ENCODE measurements at regions not wholly inside any gene's neighbourhood (a gene's known extent, or its start where the extent isn't known, plus 50 kb on each side); places are given as distances from the start of the nearest gene placed in this dataset.
"Not testable (repeated sequence)": the region's sequence is repeated elsewhere in the genome, so short reads cannot be mapped to it uniquely, and the experiment has no call there.

DNA sequence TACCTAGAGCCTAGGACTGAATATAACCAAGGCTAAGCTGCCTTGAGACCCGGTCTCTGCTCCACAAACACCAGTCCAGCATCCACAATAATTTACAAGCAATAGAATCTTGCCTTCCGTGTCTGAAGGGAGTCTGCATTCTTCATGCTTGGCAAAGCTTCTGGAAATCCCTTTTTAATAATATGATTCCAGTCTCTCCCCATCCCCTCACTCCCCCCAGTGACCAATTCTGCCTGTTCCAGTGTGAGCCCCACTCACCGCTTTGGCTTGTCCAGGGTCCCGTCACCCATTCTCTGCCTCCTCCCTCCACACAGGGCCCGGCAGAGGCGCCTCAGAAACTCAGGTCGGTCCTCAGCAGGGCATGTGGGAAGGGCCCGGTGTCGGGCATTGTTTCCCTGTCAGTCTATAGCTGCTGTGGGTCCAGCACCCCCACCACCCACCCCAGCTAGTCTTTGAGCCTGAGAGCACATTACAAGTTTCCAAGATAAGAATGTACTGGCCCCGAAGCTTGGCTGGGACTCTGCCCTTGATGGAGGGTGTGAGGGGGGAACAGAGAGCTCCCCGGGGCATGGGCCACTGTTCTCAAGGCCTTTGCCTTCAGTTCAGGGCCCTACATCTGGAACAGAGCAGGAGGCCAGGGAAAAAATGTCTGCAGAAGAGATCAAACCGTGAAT is 129.7 kb upstream of the MYCN start:
- no peak for DNase-seq

DNA sequence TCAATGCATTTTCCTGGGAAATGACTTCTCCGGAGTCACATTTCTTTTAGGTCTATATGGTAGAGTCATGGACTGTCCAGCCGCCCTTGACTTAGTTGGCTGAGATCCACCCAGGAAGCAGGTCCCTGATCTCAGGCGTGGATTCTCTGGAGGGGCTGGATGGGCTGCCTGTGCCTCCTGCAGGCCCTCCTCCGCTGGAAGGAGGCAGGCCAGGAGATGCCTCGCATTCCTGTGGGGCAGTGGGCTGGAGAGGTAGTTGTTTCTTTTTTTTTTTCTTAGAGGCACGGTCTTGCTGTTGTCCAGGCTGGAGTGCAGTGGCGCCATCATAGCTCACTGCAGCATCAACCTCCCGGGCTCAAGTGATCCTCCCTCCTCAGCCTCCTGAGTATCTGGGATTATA is 129.0 kb upstream of the MYCN start:
- no peak for DNase-seq

GRCh38 chr2:15812187-15812780 is 128.1 kb upstream of the MYCN start:
- DNase-seq = no peak

- DNase-seq = no peak
These were observed 126.7 kb upstream of the MYCN start for GRCh38 chr2:15813481-15814266.

DNA sequence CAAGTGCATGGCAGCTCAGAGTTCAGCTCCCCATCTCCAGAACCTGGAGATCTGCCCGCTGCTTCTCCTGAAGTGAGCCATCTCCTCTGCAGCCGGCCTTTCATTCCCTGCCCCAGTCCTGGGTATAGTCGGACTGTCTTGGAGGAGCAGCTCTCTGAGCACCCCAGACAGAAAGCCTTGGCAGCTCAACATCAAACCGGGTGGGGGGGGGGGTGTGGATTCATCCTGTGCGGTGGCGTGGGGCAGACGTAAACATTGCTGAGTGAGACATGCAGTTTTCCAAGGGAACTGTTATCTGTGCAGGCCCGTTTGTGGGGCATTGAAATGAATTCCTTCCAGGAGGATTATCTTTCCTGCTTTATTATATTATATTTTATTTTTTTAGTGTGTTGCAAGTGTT is 125.9 kb upstream of the MYCN start:
- DNase-seq = no peak

DNA sequence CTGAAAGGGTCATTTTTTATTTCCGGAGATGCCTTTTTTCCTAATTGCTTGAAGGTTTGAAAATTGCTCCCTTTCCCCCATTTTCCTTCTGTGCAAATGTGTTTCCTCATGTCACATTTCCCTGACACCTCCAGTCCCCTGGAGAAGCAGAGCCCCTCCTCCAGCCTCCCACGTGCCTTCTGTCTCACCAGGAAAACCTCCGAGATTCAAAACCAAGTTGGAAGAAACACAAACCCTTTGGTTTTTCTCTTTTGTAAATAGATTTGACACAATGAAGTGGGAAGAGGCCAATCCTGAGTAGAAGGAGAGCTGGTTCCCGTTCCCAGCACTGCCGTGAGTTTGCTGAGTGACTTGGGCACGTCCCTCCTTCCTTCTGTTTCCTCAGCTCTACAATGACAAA is 125.4 kb upstream of the MYCN start:
- DNase-seq = no peak

- DNase-seq = no peak
These were observed 124.1 kb upstream of the MYCN start for GRCh38 chr2:15816226-15816625.

GRCh38 chr2:15816674-15817406 is 123.5 kb upstream of the MYCN start:
- DNase-seq = no peak

GRCh38 chr2:15817748-15818147 is 122.6 kb upstream of the MYCN start:
- no peak for DNase-seq

DNA sequence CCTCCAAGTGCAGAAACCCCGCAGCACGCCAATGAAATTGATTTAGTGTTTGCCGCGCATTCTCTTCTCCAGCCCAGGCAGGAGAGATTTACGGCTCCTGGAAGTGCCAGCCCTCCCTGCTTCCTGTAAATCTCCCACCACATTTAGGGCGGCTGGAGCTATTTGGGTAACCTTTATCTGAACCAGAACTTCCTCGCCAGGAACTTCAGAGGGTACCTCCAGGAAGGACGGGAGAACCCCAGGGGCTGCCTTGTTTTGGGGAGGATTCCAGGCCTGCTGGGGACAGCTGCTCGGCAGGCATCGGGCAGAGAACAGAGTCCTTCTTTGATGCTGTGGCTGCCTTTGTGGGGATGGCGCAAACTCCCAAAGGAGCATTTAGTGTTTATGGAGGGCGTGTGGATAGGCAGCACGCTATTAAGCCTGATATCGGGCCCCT is 122.0 kb upstream of the MYCN start:
- DNase-seq = no peak

DNA sequence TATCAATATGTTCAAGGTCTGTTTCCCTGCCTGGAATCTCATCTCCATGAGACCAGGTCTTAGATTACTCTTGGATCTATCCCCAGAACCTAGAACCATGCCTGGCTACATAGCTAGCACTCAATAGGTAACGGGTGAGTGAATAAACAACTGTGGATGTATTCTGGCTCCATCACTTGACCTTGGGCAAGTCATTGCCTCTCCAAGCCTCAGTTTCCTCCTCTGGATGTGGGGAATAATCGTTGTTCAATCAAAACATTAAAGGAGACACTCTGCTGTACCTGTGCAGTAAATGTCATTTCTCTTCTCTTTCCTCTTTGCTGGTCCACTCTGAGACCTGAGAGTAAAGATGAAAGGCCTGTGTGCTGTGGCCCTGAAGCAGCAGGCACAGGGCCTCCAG is 121.5 kb upstream of the MYCN start:
- DNase-seq = no peak

DNA sequence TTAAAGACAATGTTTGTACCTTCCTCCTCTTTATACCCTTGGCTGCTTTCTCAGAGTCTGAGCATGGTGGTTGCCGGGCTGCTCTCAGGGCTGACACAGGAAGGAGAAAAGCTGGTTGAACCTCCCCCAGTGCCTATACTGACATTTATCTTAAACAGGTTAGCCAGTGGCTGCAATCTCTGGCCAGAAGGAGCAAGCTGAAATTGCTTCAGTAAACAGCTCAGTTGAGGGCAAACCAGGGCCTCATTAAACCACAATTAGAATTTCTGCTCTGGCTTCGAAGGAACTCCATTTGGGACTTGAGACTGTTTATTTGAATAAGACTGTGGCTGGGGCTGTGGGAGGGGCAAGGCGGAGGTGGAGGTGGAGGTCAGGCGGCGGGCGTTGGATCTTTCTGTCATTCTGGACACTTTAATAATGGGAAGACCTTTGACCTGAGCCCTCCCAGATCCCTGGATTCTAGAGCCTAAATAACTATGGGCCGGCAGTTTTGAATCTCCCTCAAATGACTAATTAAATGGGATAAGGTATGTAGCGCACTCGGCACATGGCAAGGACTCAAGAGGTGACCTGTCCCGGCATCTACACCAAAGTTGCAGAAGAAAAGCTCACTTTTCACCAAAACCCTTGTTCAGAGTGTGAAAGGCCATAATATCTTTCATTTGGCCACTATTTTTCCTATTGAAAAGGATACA is 120.6 kb upstream of the MYCN start:
- DNase-seq = no peak

DNA sequence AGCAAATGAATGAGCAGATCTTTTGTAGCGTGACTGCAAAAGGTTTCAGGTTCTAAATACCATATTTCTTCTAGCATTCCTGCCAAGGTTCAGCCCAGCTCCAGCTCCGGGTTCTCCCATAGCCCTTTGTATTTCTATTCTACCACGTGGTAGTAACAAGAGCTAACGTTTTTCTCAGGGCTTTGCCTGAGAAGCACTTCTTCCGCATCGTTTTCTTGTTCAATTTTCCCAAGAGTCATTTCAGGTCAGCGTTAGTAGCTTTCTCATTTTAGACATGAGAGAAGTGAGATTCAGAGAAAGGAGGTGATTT is 120.1 kb upstream of the MYCN start:
- no peak for DNase-seq

- DNase-seq = no peak
These were observed 119.4 kb upstream of the MYCN start for GRCh38 chr2:15820927-15821326.

- no peak for DNase-seq
These were observed 118.0 kb upstream of the MYCN start for GRCh38 chr2:15822151-15823044.

- no peak for DNase-seq
These were observed 116.6 kb upstream of the MYCN start for GRCh38 chr2:15823459-15824396.

- not testable (repeated sequence) for DNase-seq
These were observed 115.9 kb upstream of the MYCN start for GRCh38 chr2:15824467-15824866.

DNA sequence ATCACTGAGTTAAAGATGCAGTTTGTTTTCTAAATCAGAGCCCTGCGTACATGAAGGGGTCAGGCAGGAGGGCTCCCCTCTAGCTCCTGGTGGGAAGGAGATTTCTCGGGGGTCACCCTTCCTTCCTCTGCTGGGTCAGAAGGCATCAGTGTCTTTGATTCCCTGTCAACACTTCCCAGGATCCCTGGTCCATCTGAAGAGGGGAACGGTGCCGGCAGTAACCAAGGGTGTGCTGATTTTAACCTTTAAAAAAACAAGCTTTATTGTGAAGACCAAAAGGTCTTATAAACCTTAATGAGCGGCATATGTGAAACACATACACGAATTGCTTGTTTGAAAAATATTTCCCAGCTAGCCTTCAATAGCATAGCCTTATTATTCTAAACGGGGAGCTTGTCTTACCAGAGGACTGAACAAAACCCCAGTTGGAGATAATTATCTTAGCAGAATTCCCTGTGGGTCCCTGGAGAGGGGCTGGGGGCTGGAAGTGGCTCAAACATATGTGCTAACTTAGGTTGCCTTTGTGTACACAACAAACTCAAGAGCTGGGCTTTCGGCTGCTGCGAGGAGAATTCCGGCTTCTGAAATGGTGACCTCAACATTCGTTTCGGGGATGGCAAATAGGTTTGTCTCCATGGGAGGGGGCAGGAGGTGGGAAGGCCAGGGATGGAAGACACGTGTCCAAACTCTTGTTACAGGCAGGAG is 114.9 kb upstream of the MYCN start:
- DNase-seq = no peak

- no peak for DNase-seq
These were observed 114.1 kb upstream of the MYCN start for GRCh38 chr2:15826273-15826717.

DNA sequence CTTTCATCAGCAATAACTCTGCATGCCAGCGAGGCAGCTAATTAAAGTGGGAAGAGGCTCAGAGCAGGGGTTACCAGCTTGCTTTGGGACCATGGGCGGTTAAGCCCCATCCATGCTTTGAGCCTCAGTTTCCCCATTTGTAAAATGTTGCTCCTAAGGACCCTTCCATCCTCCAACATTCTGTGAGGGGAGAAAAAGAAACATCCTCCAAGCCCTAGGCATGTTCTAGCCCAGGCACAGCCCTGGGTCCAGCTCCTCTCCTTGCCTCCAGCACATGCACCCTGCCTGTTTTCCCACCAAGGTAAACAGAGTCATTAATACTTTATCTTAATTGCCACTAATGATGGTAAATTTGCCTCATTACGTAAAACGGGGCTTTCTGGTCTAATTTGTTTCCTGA is 113.3 kb upstream of the MYCN start:
- no peak for DNase-seq
